RWPE2 (cell line): ENCODE measurements at regions not wholly inside any gene's neighbourhood (a gene's known extent, or its start where the extent isn't known, plus 50 kb on each side); places are given as distances from the start of the nearest gene placed in this dataset.

Source experiments
- ATAC-seq: fragments of 200-7000 bp; cut with Tn5 transposase; 3 replicates; pipeline ENCODE4 v1.9.1; 2021; ENCODE audit warnings: low read depth
- DNase-seq: peaks from one replicate; pipeline ENCODE4 v3.0.0-alpha.2; 2020; ENCODE audit warnings: low spot score
- H3K27ac ChIP-seq: fragments of 450-650 bp; 2 replicates; pipeline ENCODE4 v1.5.1; 2017; ENCODE audit warnings: mild to moderate bottlenecking; ENCODE audit not compliant: poor library complexity, severe bottlenecking
- H3K27me3 ChIP-seq: fragments of 250-450 bp; sonication (Bioruptor Pico); 2 replicates; pipeline ENCODE4 v1.5.1; 2021; ENCODE audit warnings: mild to moderate bottlenecking, moderate library complexity; ENCODE audit not compliant: insufficient read depth, poor library complexity, severe bottlenecking
- H3K36me3 ChIP-seq: fragments of 250-450 bp; sonication (Bioruptor Pico); 2 replicates; pipeline ENCODE4 v1.5.1; 2020; ENCODE audit warnings: low read depth, mild to moderate bottlenecking, moderate library complexity
- H3K4me1 ChIP-seq: fragments of 250-450 bp; sonication (Bioruptor Pico); 2 replicates; pipeline ENCODE4 v1.5.1; 2021; ENCODE audit warnings: mild to moderate bottlenecking, moderate library complexity; ENCODE audit not compliant: insufficient read depth, poor library complexity, severe bottlenecking
- H3K4me3 ChIP-seq: fragments of 250-450 bp; sonication (Bioruptor Pico); 2 replicates; pipeline ENCODE4 v1.5.1; 2021; ENCODE audit warnings: mild to moderate bottlenecking, moderate library complexity; ENCODE audit not compliant: severe bottlenecking
- H3K9me3 ChIP-seq: fragments of 250-450 bp; sonication (Bioruptor Pico); 2 replicates; pipeline ENCODE4 v1.5.1; 2021; ENCODE audit warnings: mild to moderate bottlenecking, moderate library complexity; ENCODE audit not compliant: severe bottlenecking
- TF ChIP-seq, protein P1 (sequence below): fragments of 450-650 bp; IDR thresholded peaks from one replicate; pipeline ENCODE4 v1.5.1; 2017; ENCODE audit warnings: mild to moderate bottlenecking, moderate library complexity; ENCODE audit not compliant: poor library complexity, severe bottlenecking

DNA sequence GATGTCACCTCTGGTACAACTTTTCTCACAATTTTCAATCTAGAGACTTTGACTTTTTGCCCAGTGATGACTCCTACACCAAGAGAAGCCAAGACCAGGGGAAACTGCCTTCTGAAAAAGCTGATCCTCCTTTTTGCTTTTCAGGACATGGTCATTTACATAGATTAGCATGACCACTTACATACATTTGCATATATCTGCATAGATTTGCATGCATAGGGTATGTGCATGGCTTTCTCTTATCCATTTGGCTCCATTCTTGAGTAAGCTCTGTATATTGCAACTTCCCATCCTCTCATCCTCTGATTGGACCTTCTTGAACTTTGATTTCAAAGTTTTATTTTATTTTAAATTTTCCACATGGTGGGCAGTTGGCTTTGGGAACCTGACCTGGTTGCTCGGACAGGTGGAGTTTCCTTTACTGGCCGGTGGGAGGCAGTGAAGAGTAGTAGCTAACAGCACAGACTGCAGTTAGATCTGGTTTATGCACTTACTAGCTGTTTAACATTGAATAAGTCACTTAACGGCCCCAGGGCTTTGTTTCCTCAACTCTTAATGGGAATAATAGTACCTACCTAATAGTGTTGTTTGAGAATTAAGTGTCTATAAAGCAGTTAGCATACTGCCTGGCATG, 92.9 kb downstream of the GPR139 start:
- no peaks in the 10 kb centered on the region for H3K9me3 ChIP-seq
- H3K36me3 ChIP-seq, result no peaks in the 10 kb centered on the region
- DNase-seq (no peak), ATAC-seq (no peak)
- no peaks in the 10 kb centered on the region for H3K27me3 ChIP-seq
- TF ChIP-seq, protein P1, sequence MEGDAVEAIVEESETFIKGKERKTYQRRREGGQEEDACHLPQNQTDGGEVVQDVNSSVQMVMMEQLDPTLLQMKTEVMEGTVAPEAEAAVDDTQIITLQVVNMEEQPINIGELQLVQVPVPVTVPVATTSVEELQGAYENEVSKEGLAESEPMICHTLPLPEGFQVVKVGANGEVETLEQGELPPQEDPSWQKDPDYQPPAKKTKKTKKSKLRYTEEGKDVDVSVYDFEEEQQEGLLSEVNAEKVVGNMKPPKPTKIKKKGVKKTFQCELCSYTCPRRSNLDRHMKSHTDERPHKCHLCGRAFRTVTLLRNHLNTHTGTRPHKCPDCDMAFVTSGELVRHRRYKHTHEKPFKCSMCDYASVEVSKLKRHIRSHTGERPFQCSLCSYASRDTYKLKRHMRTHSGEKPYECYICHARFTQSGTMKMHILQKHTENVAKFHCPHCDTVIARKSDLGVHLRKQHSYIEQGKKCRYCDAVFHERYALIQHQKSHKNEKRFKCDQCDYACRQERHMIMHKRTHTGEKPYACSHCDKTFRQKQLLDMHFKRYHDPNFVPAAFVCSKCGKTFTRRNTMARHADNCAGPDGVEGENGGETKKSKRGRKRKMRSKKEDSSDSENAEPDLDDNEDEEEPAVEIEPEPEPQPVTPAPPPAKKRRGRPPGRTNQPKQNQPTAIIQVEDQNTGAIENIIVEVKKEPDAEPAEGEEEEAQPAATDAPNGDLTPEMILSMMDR, result peak; percentile 13
- H3K4me1 ChIP-seq, result no peaks in the 10 kb centered on the region
- H3K27ac ChIP-seq, result no peak overlapping the region
- H3K4me3 ChIP-seq, result no peak overlapping the region

DNA sequence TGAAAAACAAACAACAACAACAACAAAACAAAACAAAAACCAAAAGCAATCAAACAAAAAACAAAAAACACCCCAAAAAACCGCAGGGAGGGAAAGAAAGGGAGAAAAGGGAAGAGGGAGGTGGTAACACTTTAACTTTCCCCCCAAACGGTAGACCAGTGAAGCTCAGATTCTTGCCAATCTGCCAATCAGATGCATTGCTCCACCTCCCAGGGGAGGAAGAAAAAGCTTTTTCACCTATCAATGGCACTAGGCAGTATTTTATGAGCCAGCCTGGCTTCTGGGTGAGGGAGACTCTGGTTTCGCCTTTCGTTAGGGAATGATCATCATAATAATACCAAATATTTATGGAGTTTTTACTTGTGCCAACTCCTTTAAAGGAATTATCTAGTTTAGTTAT, 94.1 kb downstream of the GPR139 start:
- Histone ChIP-seq H3K9me3 (no peaks in the 10 kb centered on the region), H3K36me3 (no peaks in the 10 kb centered on the region), H3K4me3 (no peak overlapping the region), H3K27me3 (no peaks in the 10 kb centered on the region), H3K27ac (no peak overlapping the region), H3K4me1 (no peaks in the 10 kb centered on the region)
- TF ChIP-seq, protein P1, result no peak
- ATAC-seq (no peak), DNase-seq (no peak)

DNA sequence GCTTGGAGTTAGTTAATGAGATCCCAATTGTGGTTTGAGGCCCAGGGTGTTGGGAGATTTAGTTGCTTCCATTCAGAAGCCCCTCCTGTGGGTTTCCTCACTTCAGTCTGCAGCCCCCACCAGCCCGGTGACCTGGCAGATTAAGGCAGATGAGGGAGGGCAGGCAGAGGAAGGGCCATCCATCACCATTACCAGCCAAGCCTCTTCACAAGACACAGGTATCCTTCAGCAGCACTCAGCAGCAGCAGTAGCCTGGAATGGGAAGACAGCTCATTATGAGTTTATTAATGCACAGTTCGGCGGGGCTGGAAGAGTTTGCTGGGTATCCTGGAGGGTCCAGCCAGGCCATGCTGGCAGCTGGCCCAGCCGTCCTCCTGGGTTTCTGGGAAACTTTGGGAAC, 90.0 kb upstream of the GPRC5B start:
- H3K4me3 ChIP-seq, result no peak overlapping the region
- no peak overlapping the region for H3K27ac ChIP-seq
- ATAC-seq (no peak), DNase-seq (no peak)
- no peaks in the 10 kb centered on the region for H3K27me3 ChIP-seq
- no peaks in the 10 kb centered on the region for H3K9me3 ChIP-seq
- no peaks in the 10 kb centered on the region for H3K36me3 ChIP-seq
- H3K4me1 ChIP-seq, result no peaks in the 10 kb centered on the region
- TF ChIP-seq, protein P1, result no peak

DNA sequence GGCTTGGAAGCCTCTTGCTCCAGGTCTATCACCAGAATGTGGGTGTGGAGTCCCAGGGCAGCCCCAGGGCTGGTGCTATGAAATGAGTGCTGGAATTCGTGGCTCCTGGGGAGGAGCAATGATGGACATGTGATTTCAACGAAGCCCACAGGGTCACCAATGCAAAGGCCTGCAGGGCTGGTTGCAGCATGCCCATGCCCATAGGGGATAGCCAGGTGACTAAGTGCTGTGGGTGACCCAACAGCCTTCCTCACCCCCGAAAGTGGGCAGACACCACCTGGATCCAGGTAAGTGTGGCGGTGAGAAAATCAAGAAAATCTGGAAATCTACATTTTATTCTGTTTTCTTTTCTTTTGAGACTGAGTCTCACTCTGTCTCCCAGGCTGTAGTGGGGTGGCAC, 87.5 kb upstream of the GPRC5B start:
- TF ChIP-seq, protein P1, result no peak
- Histone ChIP-seq H3K9me3 (peaks cover 2% of the 10 kb centered on the region), H3K4me1 (no peaks in the 10 kb centered on the region), H3K27me3 (no peaks in the 10 kb centered on the region), H3K36me3 (no peaks in the 10 kb centered on the region), H3K4me3 (no peak overlapping the region), H3K27ac (no peak overlapping the region)
- DNase-seq, result no peak
- no peak for ATAC-seq

DNA sequence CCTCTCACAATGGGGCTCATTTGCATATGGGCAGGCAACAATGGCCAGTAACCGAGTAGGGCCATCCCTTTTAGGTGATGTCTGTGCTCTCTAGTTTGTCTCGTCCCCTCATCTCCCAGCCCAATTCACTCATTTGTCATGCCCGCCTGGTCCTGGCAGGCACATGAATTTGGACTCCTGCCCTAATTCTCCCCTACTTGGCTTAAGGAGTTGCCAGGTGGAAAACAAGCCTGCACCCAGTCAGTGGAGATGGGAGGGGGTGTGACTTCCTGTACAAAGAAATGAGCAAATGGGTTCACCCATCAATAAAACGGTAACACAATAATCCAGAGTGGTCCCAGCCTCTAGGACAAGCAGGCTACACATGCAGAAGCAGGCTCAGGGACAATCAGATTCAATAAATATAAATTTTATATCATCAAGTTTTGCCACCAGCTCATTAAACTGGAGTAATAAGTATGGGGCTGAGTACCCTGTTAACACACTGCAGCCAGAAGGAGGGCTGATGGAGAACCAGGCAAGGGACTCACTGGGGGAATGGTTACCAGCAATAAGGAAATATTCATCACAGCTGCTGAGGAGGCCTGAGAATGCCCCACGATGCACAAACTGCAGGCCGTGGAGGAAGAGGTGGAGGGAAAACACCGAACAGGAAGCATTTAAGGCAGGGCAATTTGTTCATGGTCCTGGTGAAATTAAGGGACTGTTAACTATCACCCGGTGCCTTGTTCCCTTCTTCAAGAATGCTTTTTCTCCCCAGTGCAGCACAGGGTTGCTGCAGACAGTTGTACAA, 84.4 kb upstream of the GPRC5B start:
- no peak overlapping the region for H3K4me3 ChIP-seq
- H3K4me1 ChIP-seq, result no peaks in the 10 kb centered on the region
- DNase-seq, result no peak
- H3K27ac ChIP-seq, result no peak overlapping the region
- peaks cover 2% of the 10 kb centered on the region for H3K9me3 ChIP-seq
- H3K27me3 ChIP-seq, result no peaks in the 10 kb centered on the region
- H3K36me3 ChIP-seq, result no peaks in the 10 kb centered on the region
- TF ChIP-seq, protein P1, result no peak
- no peak for ATAC-seq
